ENCODE measurements at regions not wholly inside any gene's neighbourhood (a gene's known extent, or its start where the extent isn't known, plus 50 kb on each side); places are given as distances from the start of the nearest gene placed in this dataset.

- no peak for TF ChIP-seq POLR2A (IDR thresholded peaks at IDR 0.05)
- TF ChIP-seq, protein P1, sequence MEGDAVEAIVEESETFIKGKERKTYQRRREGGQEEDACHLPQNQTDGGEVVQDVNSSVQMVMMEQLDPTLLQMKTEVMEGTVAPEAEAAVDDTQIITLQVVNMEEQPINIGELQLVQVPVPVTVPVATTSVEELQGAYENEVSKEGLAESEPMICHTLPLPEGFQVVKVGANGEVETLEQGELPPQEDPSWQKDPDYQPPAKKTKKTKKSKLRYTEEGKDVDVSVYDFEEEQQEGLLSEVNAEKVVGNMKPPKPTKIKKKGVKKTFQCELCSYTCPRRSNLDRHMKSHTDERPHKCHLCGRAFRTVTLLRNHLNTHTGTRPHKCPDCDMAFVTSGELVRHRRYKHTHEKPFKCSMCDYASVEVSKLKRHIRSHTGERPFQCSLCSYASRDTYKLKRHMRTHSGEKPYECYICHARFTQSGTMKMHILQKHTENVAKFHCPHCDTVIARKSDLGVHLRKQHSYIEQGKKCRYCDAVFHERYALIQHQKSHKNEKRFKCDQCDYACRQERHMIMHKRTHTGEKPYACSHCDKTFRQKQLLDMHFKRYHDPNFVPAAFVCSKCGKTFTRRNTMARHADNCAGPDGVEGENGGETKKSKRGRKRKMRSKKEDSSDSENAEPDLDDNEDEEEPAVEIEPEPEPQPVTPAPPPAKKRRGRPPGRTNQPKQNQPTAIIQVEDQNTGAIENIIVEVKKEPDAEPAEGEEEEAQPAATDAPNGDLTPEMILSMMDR (IDR thresholded peaks at IDR 0.05), result no peak
Measured at GRCh38 chr6:7672066-7673062, 53.5 kb upstream of the BMP6 start.
